GM12892 (cell line): ENCODE measurements at regions not wholly inside any gene's neighbourhood (a gene's known extent, or its start where the extent isn't known, plus 50 kb on each side); places are given as distances from the start of the nearest gene placed in this dataset.

Source experiments
- POLR2A ChIP-seq: IDR thresholded peaks from 2 replicates; pipeline ENCODE4 v1.6.1; 2011; ENCODE audit warnings: low read depth, low read length, control low read depth
- POLR2AphosphoS5 ChIP-seq: IDR thresholded peaks from 2 replicates; pipeline ENCODE4 v1.6.1; 2011; ENCODE audit warnings: low read depth, low read length, control low read depth
- TAF1 ChIP-seq: IDR thresholded peaks from 2 replicates; pipeline ENCODE4 v1.6.1; 2011; ENCODE audit warnings: low read depth, mild to moderate bottlenecking, control low read depth, low read length, borderline replicate concordance

GRCh38 chr14:89660166-89660565 lies 243.1 kb upstream of the FOXN3 start:
- TF ChIP-seq POLR2A (no peak), TAF1 (no peak), POLR2AphosphoS5 (no peak)
